ENCODE measurements at regions not wholly inside any gene's neighbourhood (a gene's known extent, or its start where the extent isn't known, plus 50 kb on each side); places are given as distances from the start of the nearest gene placed in this dataset.
"Not testable (repeated sequence)": the region's sequence is repeated elsewhere in the genome, so short reads cannot be mapped to it uniquely, and the experiment has no call there.

DNA sequence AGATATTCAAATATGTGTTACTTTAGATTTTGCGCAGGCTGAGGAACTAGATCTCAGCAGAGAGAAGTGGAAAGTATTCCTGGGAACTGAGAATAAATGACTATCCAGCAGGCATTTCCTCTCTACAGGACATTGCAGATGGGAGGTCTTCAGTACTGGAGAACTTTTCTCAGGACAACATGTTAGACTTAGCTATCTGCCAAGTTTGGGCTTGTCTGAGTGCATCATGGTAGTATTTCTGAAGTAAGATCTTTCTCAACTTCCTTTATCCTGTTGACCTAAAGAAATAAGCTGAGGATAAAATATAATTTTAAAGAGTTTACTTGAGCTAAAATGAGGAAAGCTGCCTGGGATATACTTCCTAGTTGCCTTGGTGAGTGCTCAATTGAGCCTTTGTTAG lies 167.9 kb upstream of the BCHE start:
- no peak for DNase-seq

GRCh38 chr3:165994293-165994692 lies 157.1 kb upstream of the BCHE start:
- DNase-seq, result no peak

GRCh38 chr3:165984589-165984988 lies 147.4 kb upstream of the BCHE start:
- no peak for DNase-seq

- no peak for DNase-seq
These were observed 146.1 kb upstream of the BCHE start for GRCh38 chr3:165983284-165983683.

GRCh38 chr3:165981318-165981717 lies 144.1 kb upstream of the BCHE start:
- DNase-seq, result no peak

DNA sequence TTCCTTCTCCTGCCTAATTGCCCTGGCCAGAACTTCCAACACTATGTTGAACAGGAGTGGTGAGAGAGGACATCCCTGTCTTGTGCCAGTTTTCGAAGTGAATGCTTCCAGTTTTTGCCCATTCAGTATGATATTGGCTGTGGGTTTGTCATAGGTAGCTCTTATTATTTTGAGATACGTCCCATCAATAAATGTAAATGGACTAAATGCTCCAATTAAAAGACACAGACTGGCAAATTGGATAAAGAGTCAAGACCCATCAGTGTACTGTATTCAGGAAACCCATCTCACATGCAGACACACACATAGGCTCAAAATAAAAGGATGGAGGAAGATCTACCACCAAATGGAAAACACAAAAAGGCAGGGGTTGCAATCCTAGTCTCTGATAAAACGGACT lies 123.6 kb upstream of the BCHE start:
- DNase-seq, result not testable (repeated sequence)

- DNase-seq, result no peak
These were observed 116.9 kb upstream of the BCHE start for GRCh38 chr3:165954171-165954570.

GRCh38 chr3:165946360-165946759 lies 109.1 kb upstream of the BCHE start:
- no peak for DNase-seq

- no peak for DNase-seq
These were observed 101.8 kb upstream of the BCHE start for GRCh38 chr3:165938986-165939540.

DNA sequence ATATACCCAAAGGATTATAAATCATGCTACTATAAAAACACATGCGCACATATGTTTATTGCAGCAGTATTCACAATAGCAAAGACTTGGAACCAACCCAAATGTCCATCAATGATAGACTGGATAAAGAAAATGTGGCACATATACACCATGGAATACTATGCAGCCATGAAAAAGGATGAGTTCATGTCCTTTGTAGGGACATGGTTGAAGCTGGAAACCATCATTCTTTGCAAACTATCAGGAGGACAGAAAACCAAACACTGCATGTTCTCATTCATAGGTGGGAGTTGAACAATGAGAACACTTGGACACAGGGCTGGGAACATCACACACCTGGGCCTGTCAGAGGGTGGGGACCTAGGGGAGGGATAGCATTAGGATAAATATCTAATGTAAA lies 98.9 kb upstream of the BCHE start:
- not testable (repeated sequence) for DNase-seq

- not testable (repeated sequence) for DNase-seq
These were observed 87.1 kb upstream of the BCHE start for GRCh38 chr3:165924301-165924791.

GRCh38 chr3:165920984-165921383 lies 83.8 kb upstream of the BCHE start:
- no peak for DNase-seq

- DNase-seq, result no peak
These were observed 82.1 kb upstream of the BCHE start for GRCh38 chr3:165919284-165919683.

- no peak for DNase-seq
These were observed 81.4 kb upstream of the BCHE start for GRCh38 chr3:165918657-165918979.

GRCh38 chr3:165917938-165918656 lies 80.9 kb upstream of the BCHE start:
- not testable (repeated sequence) for DNase-seq

DNA sequence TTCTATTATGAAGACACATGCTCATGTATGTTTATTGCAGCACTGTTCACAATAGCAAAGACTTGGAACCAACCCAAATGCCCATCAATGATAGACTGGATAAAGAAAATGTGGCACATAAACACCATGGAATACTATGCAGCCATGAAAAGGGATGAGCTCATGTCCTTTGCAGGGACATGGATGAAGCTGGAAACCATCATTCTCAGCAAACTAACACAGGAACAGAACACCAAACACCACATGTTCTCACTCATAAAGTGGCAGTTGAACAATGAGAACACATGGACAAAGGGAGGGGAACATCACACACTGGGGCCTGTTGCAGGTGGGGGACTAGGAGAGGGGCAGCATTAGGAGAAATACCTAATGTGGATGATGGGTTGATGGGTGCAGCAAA lies 77.9 kb upstream of the BCHE start:
- DNase-seq, result not testable (repeated sequence)

GRCh38 chr3:165903885-165904630 lies 66.8 kb upstream of the BCHE start:
- no peak for DNase-seq

GRCh38 chr3:165899066-165899465 lies 61.8 kb upstream of the BCHE start:
- DNase-seq, result no peak

- no peak for DNase-seq
These were observed 59.9 kb upstream of the BCHE start for GRCh38 chr3:165897137-165897536.

DNA sequence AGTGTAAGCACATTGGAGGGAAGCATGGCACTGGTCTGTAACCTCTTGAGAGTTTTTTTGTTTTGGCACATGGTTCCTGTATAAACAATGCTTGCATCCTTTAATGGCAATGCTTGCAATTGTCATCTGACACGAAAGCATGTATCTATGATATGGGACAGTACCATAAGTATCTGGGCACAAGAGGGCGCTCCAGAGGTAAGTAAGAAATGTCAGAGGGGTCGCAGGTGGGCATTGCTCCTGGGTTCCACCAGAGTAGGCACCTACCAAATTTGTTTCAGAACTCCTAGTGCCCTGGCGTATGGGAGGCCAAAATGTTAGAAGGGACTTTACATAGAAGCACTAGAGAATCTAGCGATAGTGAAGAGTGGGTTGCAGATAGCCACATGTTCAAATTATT lies 58.7 kb upstream of the BCHE start:
- DNase-seq, result peak; percentile 28

- DNase-seq, result no peak
These were observed 55.3 kb upstream of the BCHE start for GRCh38 chr3:165892565-165892964.
